Hepatocyte (in vitro differentiated cells): ENCODE measurements at regions not wholly inside any gene's neighbourhood (a gene's known extent, or its start where the extent isn't known, plus 50 kb on each side); places are given as distances from the start of the nearest gene placed in this dataset.

ENCODE experiments used
- DNase-seq: peaks from one replicate; pipeline ENCODE4 v3.0.0-alpha.2; 2016; ENCODE audit warnings: low spot score
- H2AFZ ChIP-seq: fragments of 200-600 bp; sonication (generic); 2 replicates; pipeline ENCODE4 v1.6.0; 2016; ENCODE audit warnings: antibody characterized with exemption, mild to moderate bottlenecking
- H3K27ac ChIP-seq: fragments of 200-600 bp; sonication (generic); 2 replicates; pipeline ENCODE4 v1.5.1; 2016; ENCODE audit warnings: mild to moderate bottlenecking
- H3K27me3 ChIP-seq: fragments of 200-600 bp; sonication (generic); 2 replicates; pipeline ENCODE4 v1.6.1; 2016
- H3K36me3 ChIP-seq: fragments of 200-600 bp; sonication (generic); replicated peaks from 2 replicates; pipeline ENCODE4 v1.5.1; 2016; ENCODE audit warnings: low read depth; ENCODE audit not compliant: insufficient read depth
- H3K4me1 ChIP-seq: fragments of 200-600 bp; sonication (generic); 2 replicates; pipeline ENCODE4 v1.5.1; 2016; ENCODE audit warnings: mild to moderate bottlenecking, moderate library complexity; ENCODE audit not compliant: insufficient read depth
- H3K4me2 ChIP-seq: fragments of 200-600 bp; sonication (generic); 2 replicates; pipeline ENCODE4 v1.6.0; 2016
- H3K4me3 ChIP-seq: fragments of 200-600 bp; sonication (generic); 2 replicates; pipeline ENCODE4 v1.5.1; 2016; ENCODE audit warnings: mild to moderate bottlenecking
- H3K79me2 ChIP-seq: fragments of 200-600 bp; sonication (generic); 2 replicates; pipeline ENCODE4 v1.6.0; 2017; ENCODE audit warnings: mild to moderate bottlenecking
- H3K9me2 ChIP-seq: fragments of 200-600 bp; sonication (generic); replicated peaks from 2 replicates; pipeline ENCODE4 v1.6.0; 2017; ENCODE audit warnings: mild to moderate bottlenecking; ENCODE audit not compliant: insufficient read depth
- H3K9me3 ChIP-seq: fragments of 200-600 bp; sonication (generic); 2 replicates; pipeline ENCODE4 v1.5.1; 2016; ENCODE audit warnings: low read depth, mild to moderate bottlenecking
- H4K20me1 ChIP-seq: fragments of 200-600 bp; sonication (generic); 2 replicates; pipeline ENCODE4 v1.6.0; 2016; ENCODE audit warnings: mild to moderate bottlenecking; ENCODE audit not compliant: insufficient read depth, poor library complexity, severe bottlenecking
- EZH2 ChIP-seq: fragments of 200-600 bp; sonication (generic); IDR thresholded peaks from 2 replicates; pipeline ENCODE4 v1.6.1; 2016; ENCODE audit warnings: antibody characterized with exemption, mild to moderate bottlenecking, borderline replicate concordance
- EZH2phosphoT487 ChIP-seq: fragments of 200-600 bp; sonication (generic); IDR thresholded peaks from one replicate; pipeline ENCODE4 v1.6.1; 2018; ENCODE audit warnings: antibody characterized with exemption, mild to moderate bottlenecking, low read depth, moderate library complexity; ENCODE audit not compliant: unreplicated experiment, severe bottlenecking
- WGBS: methylation state at CpG from one replicate; pipeline ENCODE4 v1.1.6; 2016; ENCODE audit warnings: low lambda C conversion rate; ENCODE audit errors: missing lambda C conversion rate; 5-methylcytosine and 5-hydroxymethylcytosine counted together
- TF ChIP-seq, protein P1 (sequence below): fragments of 200-600 bp; sonication (generic); IDR thresholded peaks from 2 replicates; pipeline ENCODE4 v1.5.1; 2016; ENCODE audit warnings: antibody characterized with exemption, mild to moderate bottlenecking; ENCODE audit not compliant: poor library complexity

DNA sequence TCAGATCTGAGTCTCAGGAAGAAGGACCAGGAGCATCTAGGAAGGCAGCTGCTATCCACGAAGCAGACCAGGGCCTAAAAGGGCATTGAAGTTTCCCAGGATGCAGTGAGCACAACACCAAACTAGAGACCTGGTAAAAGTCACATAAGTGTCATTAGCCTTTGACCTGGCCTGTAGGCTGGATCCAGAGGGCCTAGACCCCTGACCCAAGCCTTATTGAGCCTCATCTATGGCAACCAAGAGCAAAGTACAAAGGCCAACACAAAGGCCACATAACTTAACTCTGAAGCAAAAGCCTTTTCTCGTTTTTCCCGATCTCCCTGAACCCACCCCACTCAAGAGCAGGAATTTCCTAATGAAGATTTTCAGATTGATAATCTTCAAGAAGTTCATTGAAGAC lies 127.3 kb upstream of the SRD5A2 start:
- Histone ChIP-seq H3K27ac (no peak overlapping the region), H3K9me2 (no peaks in the 10 kb centered on the region), H3K27me3 (no peaks in the 10 kb centered on the region), H3K79me2 (no peaks in the 10 kb centered on the region), H3K4me1 (no peaks in the 10 kb centered on the region), H3K4me3 (no peak overlapping the region), H3K4me2 (no peak overlapping the region), H2AFZ (no peak overlapping the region), H4K20me1 (no peaks in the 10 kb centered on the region), H3K9me3 (no peaks in the 10 kb centered on the region), H3K36me3 (no peaks in the 10 kb centered on the region)
- DNase-seq: no peak
- 87% methylated on average over 3 of the region's 3 CpGs for WGBS
- TF ChIP-seq EZH2 (no peak), EZH2phosphoT487 (no peak)
- TF ChIP-seq, protein P1, sequence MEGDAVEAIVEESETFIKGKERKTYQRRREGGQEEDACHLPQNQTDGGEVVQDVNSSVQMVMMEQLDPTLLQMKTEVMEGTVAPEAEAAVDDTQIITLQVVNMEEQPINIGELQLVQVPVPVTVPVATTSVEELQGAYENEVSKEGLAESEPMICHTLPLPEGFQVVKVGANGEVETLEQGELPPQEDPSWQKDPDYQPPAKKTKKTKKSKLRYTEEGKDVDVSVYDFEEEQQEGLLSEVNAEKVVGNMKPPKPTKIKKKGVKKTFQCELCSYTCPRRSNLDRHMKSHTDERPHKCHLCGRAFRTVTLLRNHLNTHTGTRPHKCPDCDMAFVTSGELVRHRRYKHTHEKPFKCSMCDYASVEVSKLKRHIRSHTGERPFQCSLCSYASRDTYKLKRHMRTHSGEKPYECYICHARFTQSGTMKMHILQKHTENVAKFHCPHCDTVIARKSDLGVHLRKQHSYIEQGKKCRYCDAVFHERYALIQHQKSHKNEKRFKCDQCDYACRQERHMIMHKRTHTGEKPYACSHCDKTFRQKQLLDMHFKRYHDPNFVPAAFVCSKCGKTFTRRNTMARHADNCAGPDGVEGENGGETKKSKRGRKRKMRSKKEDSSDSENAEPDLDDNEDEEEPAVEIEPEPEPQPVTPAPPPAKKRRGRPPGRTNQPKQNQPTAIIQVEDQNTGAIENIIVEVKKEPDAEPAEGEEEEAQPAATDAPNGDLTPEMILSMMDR: no peak

DNA sequence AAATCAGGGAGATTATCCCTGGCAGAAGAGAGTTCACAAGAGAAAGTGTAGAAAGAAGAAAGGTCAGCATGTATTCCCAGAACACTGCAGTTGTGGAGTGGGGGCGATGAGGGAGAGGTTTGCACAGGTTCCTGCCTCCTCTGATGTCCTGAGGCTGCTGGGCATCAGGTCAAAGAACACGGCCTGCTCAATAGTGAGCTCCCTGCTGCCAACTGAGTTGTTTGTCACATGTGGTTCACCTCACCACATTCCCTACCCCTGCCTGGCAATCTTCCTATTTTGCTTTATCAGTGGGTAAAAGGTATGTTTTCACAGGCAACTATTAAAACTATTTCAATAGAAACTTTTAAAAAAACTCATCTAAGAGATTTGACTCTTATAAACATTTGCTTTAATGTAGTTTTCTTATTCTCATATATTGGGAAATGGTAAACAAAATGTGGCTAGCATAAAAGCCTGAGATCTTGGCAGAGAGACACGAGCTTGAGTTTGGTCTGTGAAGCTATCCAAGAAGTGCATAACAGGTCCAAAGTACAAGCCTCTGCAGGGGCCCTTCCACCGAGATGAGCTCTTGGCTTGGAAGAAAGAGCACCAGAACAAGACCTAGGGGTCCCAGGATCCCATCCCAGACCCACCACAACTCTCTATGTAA lies 123.9 kb upstream of the SRD5A2 start:
- Histone ChIP-seq H3K4me3 (no peak overlapping the region), H3K9me2 (no peaks in the 10 kb centered on the region), H3K4me2 (no peak overlapping the region), H3K79me2 (no peaks in the 10 kb centered on the region), H3K4me1 (no peaks in the 10 kb centered on the region), H2AFZ (no peak overlapping the region), H3K36me3 (no peaks in the 10 kb centered on the region), H3K27me3 (no peaks in the 10 kb centered on the region), H3K9me3 (no peaks in the 10 kb centered on the region), H3K27ac (no peak overlapping the region), H4K20me1 (no peaks in the 10 kb centered on the region)
- DNase-seq: no peak
- TF ChIP-seq EZH2phosphoT487 (no peak), EZH2 (no peak)
- TF ChIP-seq, protein P1: no peak
- WGBS: 55% methylated on average over 4 of the region's 4 CpGs

DNA sequence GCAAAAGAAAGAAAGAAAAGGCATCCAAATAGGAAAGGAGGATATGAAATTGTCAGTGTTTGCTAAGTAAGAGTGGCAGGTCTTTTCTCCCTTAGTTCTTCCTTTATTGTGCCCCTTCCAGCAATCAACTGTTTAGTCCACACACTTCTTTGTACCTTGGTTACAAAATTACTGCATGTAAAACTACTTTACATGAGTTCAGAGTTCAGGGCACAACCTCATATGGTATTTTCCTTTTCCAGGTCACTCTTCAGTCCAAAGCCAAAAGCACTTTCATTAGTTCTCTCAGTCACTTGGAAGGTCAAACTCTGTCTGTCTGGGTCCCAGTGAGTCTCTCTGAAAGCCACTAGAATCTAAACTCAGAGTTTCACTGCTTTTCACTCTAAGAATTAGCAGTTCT lies 122.5 kb upstream of the SRD5A2 start:
- Histone ChIP-seq H3K36me3 (no peaks in the 10 kb centered on the region), H3K9me3 (no peaks in the 10 kb centered on the region), H3K4me1 (no peaks in the 10 kb centered on the region), H3K27ac (no peak overlapping the region), H3K9me2 (no peaks in the 10 kb centered on the region), H3K27me3 (no peaks in the 10 kb centered on the region), H3K4me2 (no peak overlapping the region), H4K20me1 (no peaks in the 10 kb centered on the region), H3K79me2 (no peaks in the 10 kb centered on the region), H2AFZ (no peak overlapping the region), H3K4me3 (no peak overlapping the region)
- DNase-seq: no peak
- TF ChIP-seq EZH2 (no peak), EZH2phosphoT487 (no peak)
- TF ChIP-seq, protein P1: no peak
